Ammon's horn (tissue), 1 donor: ENCODE measurements at regions not wholly inside any gene's neighbourhood (a gene's known extent, or its start where the extent isn't known, plus 50 kb on each side); places are given as distances from the start of the nearest gene placed in this dataset.

ENCODE experiments used
- DNase-seq: peaks from one replicate; pipeline ENCODE4 v3.0.0-alpha.2; 2016; ENCODE audit warnings: low spot score

GRCh38 chr3:22476976-22477375, 726.0 kb upstream of the ZNF385D start:
- no peak for DNase-seq

GRCh38 chr3:22485954-22486353, 717.2 kb upstream of the UBE2E2 start:
- DNase-seq = no peak

- no peak for DNase-seq
Measured at GRCh38 chr3:22490747-22491146, 712.4 kb upstream of the UBE2E2 start.

- no peak for DNase-seq
Measured at GRCh38 chr3:22491344-22491743, 711.8 kb upstream of the UBE2E2 start.

GRCh38 chr3:22492342-22492741, 710.8 kb upstream of the UBE2E2 start:
- DNase-seq = no peak

- DNase-seq = no peak
Measured at GRCh38 chr3:22495241-22495640, 707.9 kb upstream of the UBE2E2 start.

GRCh38 chr3:22495791-22496190, 707.3 kb upstream of the UBE2E2 start:
- no peak for DNase-seq

GRCh38 chr3:22496641-22497040, 706.5 kb upstream of the UBE2E2 start:
- no peak for DNase-seq

GRCh38 chr3:22506871-22507270, 696.3 kb upstream of the UBE2E2 start:
- DNase-seq = no peak

GRCh38 chr3:22507709-22508108, 695.4 kb upstream of the UBE2E2 start:
- no peak for DNase-seq

GRCh38 chr3:22523925-22524324, 679.2 kb upstream of the UBE2E2 start:
- no peak for DNase-seq

GRCh38 chr3:22526266-22526837, 676.8 kb upstream of the UBE2E2 start:
- no peak for DNase-seq

- no peak for DNase-seq
Measured at GRCh38 chr3:22536541-22536940, 666.6 kb upstream of the UBE2E2 start.

- DNase-seq = no peak
Measured at GRCh38 chr3:22537560-22537959, 665.6 kb upstream of the UBE2E2 start.

GRCh38 chr3:22542311-22542710, 660.8 kb upstream of the UBE2E2 start:
- DNase-seq = no peak

- no peak for DNase-seq
Measured at GRCh38 chr3:22555753-22556435, 647.2 kb upstream of the UBE2E2 start.

- no peak for DNase-seq
Measured at GRCh38 chr3:22565393-22565792, 637.7 kb upstream of the UBE2E2 start.

GRCh38 chr3:22568285-22568684, 634.8 kb upstream of the UBE2E2 start:
- no peak for DNase-seq

- DNase-seq = no peak
Measured at GRCh38 chr3:22569570-22569969, 633.6 kb upstream of the UBE2E2 start.

GRCh38 chr3:22581007-22581406, 622.1 kb upstream of the UBE2E2 start:
- DNase-seq = no peak

- peak; percentile 5 for DNase-seq
Measured at GRCh38 chr3:22582266-22582665, 620.9 kb upstream of the UBE2E2 start.

GRCh38 chr3:22585504-22585903, 617.6 kb upstream of the UBE2E2 start:
- no peak for DNase-seq

- no peak for DNase-seq
Measured at GRCh38 chr3:22585911-22586310, 617.2 kb upstream of the UBE2E2 start.

GRCh38 chr3:22587446-22587845, 615.7 kb upstream of the UBE2E2 start:
- no peak for DNase-seq
